Skeletal muscle cell (primary cell): ENCODE measurements at regions not wholly inside any gene's neighbourhood (a gene's known extent, or its start where the extent isn't known, plus 50 kb on each side); places are given as distances from the start of the nearest gene placed in this dataset.

Experiments
- DNase-seq: peaks from one replicate; pipeline ENCODE4 v3.0.0-alpha.2; 2010; ENCODE audit warnings: low read depth
- H3K4me3 ChIP-seq: 2 replicates; pipeline ENCODE4 v1.5.1; 2011; ENCODE audit warnings: low read depth, mild to moderate bottlenecking, control low read depth, low read length, moderate library complexity

DNA sequence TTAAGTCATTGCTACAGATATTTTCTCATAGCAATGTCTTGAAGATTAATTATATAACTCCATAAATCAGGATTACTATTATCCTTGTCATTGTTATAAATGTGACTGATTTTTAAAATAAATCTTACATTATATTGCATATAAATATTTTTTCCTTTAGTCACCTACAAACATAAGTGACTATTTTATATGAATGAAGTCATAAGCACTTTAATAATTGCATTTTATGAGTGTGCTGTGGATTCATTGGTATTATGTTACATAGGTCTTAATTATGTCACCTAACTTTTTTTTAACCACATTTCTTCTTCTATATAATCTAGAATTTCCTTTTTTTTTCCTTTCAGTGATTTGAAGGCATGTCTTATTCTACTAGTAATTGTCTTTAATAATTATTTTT, 1191.2 kb downstream of the NSUN3 start:
- DNase-seq: no peak
- no peak overlapping the region for H3K4me3 ChIP-seq

GRCh38 chr3:95254758-95255157, 1191.9 kb downstream of the NSUN3 start:
- H3K4me3 ChIP-seq: no peak overlapping the region
- DNase-seq: no peak

GRCh38 chr3:95265129-95265528, 1202.3 kb downstream of the NSUN3 start:
- no peak for DNase-seq
- no peak overlapping the region for H3K4me3 ChIP-seq

GRCh38 chr3:95271395-95271794, 1208.5 kb downstream of the NSUN3 start:
- DNase-seq: no peak
- no peak overlapping the region for H3K4me3 ChIP-seq

DNA sequence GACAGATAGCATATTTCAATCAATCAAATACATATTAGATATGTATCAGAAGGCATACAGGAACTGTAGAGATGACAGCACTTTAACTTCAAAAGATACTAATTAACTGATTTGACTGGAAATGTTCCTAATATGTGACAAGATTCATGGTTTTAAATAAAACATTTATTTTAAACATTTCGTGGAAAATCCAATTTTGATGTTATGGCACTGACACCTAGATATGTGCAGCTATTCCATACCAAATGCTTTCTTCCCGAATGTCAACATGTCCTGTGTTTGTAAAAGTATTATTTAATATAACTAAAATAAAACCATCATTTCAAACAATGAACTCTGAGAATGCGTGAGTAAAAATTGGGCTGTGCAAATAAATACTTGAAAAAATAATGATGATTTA, 1209.3 kb downstream of the NSUN3 start:
- no peak overlapping the region for H3K4me3 ChIP-seq
- DNase-seq: no peak

GRCh38 chr3:95272781-95273180, 1209.9 kb downstream of the NSUN3 start:
- no peak for DNase-seq
- H3K4me3 ChIP-seq: no peak overlapping the region

DNA sequence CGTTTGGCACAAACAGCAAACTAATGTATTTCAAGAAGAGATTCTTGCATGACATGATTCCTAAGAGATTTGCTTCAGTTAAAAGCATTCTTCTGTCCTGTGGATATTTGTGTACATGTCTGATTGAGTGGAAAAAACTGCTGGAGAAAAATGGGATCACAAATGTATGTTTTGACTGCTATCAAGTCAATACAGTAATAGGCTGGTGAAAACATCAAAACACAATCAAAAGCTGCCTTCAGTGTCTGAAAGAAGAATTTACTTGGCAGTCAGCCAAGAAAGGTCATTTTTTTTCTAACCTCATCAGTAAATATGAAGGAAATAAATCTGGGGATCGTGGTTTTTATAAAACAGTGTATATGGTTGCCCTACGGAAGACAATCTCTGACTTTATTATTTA, 1214.8 kb downstream of the NSUN3 start:
- no peak overlapping the region for H3K4me3 ChIP-seq
- no peak for DNase-seq

DNA sequence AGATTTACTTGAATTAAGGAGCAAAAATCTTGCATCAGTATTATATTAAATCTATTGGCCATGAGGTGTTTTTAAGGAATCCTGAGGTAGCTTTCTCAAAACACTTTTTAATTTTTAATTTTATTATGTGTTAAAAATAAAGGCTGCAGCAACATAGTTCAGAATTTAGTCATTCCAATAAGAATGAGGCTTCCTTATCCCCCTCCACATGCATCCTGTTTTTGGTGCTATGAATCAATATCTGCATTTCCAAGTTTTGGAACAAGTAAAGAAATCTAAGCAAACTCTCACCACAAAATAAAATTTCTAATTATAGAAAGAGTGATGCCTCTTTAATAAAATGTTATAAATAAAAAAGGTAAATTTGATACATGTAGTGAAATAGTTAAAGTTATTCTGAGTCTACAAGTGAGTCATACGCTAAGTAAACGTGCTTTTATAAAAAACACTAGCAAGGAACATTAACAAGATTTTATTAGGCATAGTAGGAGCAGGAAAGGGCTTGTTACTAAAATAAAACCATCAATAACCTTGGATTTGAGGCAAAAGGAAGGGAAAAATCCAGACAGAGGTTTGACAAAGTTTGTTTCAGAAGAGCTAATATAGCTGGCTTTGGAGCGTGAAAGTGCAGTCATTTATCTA, 1218.0 kb downstream of the NSUN3 start:
- no peak for DNase-seq

GRCh38 chr3:95289295-95289694, 1226.4 kb downstream of the NSUN3 start:
- H3K4me3 ChIP-seq: no peak overlapping the region

More for the DNA sequence above, 1218.0 kb downstream of the NSUN3 start:
- no peak overlapping the region for H3K4me3 ChIP-seq

GRCh38 chr3:95297581-95297980, 1234.7 kb downstream of the NSUN3 start:
- H3K4me3 ChIP-seq: no peak overlapping the region
- no peak for DNase-seq

More at GRCh38 chr3:95289295-95289694, 1226.4 kb downstream of the NSUN3 start:
- DNase-seq: no peak

DNA sequence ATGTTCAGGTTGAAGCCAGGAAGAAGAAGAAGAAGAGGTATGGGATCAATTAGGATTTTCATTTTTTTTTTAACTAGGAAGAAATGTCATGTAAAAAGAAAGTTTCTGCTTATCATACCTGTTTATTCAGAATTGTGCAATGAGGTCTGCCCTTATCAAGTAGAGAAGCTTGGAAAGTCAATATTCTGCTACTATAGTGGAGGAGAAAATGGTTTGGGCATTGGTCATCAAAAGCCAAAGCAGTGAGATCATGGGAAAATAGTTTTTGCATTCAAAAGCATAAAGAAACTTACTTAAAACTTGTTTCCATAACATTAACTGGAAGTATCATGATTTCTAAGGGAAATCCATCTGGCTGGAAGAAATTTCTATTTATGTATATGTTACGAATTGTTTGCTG, 1239.2 kb downstream of the NSUN3 start:
- DNase-seq: peak; percentile 9
- H3K4me3 ChIP-seq: no peak overlapping the region

GRCh38 chr3:95310560-95310959, 1247.7 kb downstream of the NSUN3 start:
- no peak for DNase-seq
- no peak overlapping the region for H3K4me3 ChIP-seq

DNA sequence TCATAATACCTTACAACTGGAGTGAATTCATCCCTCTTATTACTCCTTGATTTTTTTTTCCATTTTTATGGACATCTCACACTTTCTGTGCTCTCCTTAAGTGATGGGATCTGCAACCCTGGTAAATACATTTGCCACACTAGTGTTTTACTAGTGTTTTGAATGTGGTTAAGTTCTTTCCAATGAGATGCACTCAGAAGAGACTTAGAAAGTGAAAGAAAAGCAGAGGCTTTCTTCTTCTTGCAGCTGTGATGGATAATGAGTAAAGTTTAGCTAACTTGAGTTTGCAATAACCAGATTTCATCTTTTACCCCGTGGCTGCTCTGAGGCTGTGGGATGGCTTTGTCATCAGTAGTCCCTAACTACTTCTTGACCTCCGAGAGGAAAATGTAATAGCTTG, 1248.4 kb downstream of the NSUN3 start:
- no peak overlapping the region for H3K4me3 ChIP-seq
- DNase-seq: no peak

- no peak for DNase-seq
- no peak overlapping the region for H3K4me3 ChIP-seq
Observed at GRCh38 chr3:95312650-95313049, 1249.8 kb downstream of the NSUN3 start.

- H3K4me3 ChIP-seq: no peak overlapping the region
- DNase-seq: no peak
Observed at GRCh38 chr3:95319921-95320494, 1257.1 kb downstream of the NSUN3 start.

DNA sequence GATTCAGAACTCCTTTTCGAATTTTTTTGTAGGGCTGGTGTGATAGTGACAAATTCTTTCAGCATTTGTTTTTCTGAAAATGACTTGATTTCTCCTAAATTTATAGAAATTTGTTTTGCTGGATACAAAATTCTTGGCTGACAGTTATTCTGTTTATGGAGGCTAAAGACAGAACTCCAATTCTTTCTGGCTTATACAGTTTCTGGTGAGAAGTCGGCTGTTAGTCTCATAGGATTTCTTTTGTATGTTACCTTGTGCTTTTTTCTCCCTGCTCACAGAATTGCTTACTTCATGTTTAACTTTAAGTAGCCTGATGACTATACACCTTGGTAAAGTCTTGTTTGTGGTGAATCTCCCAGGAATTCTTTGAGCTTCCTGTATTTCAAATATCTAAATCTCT, 1264.6 kb downstream of the NSUN3 start:
- no peak overlapping the region for H3K4me3 ChIP-seq
- DNase-seq: no peak

DNA sequence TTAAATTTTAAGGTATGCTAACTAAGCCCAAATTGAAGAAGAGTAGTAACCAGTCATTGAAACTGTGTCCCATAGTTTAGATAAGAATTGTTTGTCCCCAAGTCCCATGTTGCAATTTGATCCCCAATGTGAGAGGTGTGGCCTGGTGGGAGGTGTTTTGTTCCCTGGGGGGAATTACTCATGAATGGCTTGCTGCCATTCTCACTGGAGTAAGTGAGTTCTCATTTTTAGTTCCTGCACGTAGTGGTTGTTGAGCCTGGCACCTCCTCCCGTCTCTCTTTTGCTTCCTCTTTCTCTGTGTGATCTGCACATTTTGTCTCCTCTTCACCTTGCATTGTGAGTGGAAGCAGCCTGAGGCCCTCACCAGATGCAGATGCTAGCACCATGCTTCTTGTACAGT, 1271.0 kb downstream of the NSUN3 start:
- DNase-seq: no peak
- H3K4me3 ChIP-seq: no peak overlapping the region

DNA sequence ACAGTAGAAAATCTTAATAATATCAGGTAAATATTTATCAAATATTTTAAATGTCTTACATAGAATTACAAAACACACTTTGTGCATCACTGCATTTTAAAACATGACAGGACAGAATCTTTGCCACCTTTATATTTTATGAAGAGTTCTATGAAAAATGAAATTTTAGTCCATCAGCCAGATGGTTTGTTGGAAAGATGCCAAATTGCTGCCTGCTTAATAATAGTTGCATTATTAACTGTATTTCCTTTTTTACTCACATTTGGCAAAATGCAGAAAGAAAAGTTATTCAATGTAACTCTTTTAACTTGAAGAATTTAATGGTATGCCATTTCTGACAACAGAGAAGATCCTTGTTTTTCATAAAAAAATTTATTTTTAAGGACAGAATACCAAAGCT, 1271.6 kb downstream of the NSUN3 start:
- no peak for DNase-seq
- no peak overlapping the region for H3K4me3 ChIP-seq

DNA sequence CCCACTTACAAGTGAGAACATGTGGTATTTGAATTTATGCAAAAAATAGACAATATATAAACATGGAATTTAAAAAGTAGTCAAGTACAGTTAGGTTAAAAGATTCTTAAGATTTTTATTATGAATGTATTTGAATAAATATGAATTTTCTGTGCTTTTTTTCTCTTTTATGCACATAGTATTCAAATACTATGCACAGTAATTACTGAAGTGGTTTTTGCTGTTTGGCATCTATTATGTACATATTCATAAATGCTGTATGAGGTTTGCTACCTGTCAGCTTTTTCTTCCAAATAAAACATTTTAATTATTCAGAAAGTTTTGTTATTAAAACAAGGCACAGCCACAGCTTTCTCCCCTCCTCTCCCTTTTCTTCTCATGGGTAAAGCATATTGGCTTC, 1272.7 kb downstream of the NSUN3 start:
- DNase-seq: no peak
- H3K4me3 ChIP-seq: no peak overlapping the region

GRCh38 chr3:95338446-95338845, 1275.6 kb downstream of the NSUN3 start:
- no peak for DNase-seq

DNA sequence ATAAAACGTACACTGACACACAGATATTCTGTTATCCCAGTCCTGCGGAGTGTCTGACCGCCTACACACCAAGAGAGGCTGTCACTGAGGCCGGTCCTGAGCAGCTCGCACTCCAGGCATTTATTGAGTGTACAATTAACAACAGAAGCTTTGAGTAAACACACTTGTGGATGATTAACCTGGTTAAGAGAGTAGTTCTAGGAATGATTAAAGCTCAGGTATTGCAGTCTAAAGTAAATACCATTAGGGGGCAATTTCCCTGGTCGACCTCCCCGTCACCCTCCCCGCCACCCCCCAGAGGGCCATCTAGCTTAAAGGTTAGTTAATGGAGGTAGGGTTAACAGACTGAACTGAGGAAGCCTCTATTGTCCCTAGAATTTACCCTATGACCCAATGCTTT, 1278.5 kb downstream of the NSUN3 start:
- no peak overlapping the region for H3K4me3 ChIP-seq
- DNase-seq: no peak

More at GRCh38 chr3:95338446-95338845, 1275.6 kb downstream of the NSUN3 start:
- no peak overlapping the region for H3K4me3 ChIP-seq
